ENCODE measurements at regions not wholly inside any gene's neighbourhood (a gene's known extent, or its start where the extent isn't known, plus 50 kb on each side); places are given as distances from the start of the nearest gene placed in this dataset.

DNA sequence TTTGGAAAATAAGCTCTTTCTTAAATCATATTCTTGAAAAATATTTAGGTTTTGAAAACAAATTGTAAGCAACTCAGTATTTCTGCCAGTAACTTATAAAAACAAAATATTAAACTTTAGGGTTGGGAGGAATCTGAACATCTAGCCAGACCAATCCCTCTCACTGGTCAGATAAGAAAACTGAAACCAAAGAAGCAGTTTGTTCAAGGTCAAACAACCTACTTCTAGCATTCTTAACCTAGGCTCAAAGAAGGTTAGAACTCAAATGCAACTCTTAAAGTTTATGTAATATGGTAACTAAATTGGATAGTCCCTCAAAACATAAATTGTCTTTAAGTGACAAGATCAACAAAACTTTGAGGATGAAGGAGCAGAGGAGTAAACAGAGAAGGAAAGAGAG, 374.9 kb upstream of the TNC start:
- FAIRE-seq = peak; percentile 79

- FAIRE-seq = no peak
These were observed 376.4 kb upstream of the TNC start for GRCh38 chr9:115494393-115494792.

DNA sequence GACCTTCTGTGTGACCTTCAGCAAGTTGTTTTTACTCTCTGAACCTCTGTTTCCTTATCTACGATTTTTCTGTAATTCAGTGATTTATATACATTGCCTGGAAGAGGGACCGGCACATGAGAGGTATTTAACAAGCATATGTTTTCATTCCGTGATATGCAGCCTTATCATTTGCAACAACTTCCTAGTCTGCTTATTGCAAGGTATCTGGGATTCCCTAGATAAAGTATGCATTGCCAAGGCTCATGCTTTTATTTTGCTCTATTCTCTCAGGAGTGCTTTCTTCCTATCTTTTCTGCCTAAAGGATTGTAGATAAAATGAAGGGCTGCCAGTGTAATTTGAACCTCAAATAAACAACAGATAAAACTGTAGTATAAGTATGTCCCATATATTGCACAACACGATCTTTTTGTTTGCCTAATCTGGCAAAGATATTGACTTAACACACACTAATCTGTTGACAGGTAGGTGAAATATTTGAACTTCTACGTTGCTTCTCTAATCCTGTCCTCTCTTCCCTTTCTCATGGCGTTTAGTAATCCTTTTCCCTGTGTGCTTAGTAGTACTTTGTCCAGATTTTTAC, 377.2 kb upstream of the TNC start:
- no peak for FAIRE-seq

DNA sequence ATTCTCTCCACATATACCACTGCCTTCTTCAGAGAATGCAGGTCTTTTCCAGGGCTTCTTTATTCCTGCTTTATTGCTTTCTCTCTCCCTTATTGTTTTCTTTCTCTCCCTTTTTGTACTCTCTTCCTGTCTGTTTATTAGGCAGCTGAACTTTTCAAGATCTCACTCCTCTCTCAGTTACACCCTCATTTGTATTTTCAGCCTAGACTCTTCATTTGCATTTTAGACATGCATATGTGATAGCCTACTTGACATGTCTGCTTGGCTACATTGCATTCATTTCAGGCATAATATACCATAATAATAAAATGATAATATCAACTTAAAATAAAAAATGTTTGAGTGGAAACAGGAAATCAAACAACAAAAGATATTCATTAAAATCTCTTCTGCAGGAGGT, 377.9 kb upstream of the TNC start:
- FAIRE-seq = no peak

DNA sequence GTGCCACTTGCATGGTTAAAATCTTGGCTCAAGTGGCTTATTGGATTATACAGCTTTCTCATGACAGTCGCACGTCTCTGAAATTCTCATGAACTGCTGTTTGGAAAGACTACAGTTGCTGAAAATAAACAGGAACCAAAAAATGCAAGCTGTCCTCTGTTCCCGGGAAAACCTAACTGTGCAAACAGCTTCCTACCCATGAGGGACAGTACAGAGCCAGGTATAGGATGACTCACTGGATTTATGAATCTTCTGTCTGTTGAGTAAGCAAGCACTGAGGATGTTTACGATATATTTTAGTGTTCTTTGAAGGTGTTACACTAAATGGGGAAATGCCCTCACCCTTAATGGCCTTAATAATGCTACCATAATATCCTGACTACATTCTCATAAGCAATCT, 380.3 kb upstream of the TNC start:
- FAIRE-seq = no peak

GRCh38 chr9:115507148-115507547, 389.2 kb upstream of the TNC start:
- FAIRE-seq = no peak

GRCh38 chr9:115513148-115513547, 395.2 kb upstream of the TNC start:
- no peak for FAIRE-seq

DNA sequence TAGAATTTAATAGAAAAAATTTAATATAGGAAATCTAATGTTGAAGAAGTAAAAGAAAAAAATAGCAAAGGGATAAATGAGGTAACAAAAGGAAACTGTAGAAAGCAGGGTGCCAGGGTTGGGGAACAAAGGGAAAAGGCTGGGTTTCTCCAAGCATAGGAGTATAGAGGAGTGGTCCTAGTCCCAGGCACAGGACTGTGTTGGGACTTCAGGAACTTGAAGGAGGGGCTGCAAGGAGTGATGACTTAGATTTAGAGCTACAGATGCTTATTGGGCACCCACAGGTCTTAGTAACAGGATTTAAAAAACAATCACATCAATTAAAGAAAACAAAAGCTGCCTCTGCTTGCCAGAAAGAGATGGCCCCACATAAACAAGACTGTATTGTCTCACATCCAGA, 396.5 kb upstream of the TNC start:
- FAIRE-seq = no peak

DNA sequence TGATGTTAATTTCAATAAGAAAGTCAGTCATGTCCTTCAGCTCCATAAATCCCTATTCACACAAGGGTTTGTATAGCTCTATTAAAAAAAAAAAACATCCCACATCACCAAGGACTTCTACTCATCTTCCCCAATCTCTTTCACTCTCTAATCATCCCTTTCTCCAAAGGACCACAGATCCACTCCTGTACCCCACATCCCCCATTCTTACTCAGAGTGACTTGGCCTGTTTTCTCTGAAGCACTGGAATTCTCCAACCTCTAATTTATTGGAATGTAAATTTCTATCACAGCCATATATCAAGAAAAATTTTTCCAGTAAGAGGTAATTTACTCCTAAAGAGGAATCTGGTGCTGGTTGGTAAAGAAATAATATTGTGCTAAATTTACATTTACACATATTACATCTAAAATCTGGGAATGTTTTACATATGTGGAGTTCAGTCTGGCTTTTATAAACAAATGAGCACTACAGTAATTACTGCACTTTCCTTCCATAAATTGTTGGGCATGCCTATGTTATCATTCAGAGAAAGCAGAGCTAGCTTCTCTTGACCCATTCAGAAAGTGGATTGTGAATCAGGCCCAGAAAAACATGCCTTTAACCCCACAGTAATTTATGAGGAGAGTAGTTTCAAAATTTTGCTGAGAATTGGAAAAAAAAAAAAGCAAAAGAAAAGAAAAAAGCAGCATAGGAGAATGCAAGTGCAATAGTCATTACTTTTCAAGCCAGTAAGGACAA, 399.5 kb upstream of the TNC start:
- FAIRE-seq = no peak

GRCh38 chr9:115520646-115521045, 402.7 kb upstream of the TNC start:
- FAIRE-seq = no peak

- no peak for FAIRE-seq
These were observed 405.0 kb upstream of the TNC start for GRCh38 chr9:115522912-115523311.

- peak; percentile 91 for FAIRE-seq
These were observed 406.6 kb upstream of the TNC start for GRCh38 chr9:115524453-115525059.

GRCh38 chr9:115525111-115526058, 407.4 kb upstream of the TNC start:
- FAIRE-seq = no peak

DNA sequence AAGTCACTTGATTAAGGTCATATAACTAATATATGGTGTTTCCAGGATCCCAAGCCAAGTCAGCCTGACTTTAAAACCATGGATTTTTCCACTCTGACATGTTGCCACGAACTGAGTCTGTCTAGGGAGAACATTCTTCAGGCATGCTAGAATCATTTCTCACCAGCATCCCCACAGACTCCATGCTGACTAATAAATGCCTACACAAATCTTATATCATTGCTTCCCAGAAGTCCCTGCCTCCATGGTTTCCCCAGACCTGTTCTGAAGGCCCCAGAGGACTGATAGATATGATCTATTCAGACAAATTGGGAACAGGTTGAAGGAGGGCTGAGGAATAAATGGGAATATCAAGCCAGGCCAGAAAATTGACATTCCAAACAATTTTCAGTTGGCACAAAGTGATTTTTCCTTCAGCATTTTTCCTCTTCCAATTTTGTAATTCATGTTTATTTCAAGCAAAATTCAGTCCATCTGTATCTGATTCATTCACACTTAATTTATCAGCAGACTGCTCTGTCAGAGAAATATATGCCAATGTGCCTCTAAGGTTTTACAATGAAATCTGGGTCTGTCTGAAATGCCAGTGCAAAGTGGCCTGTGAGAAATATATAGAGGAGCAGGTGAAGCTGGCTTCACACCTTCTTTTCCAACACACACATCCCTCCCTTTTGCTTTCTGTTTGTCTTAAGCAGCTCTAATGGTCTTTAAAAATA, 413.6 kb upstream of the TNC start:
- FAIRE-seq = no peak

- no peak for FAIRE-seq
These were observed 415.6 kb upstream of the TNC start for GRCh38 chr9:115533511-115533910.

DNA sequence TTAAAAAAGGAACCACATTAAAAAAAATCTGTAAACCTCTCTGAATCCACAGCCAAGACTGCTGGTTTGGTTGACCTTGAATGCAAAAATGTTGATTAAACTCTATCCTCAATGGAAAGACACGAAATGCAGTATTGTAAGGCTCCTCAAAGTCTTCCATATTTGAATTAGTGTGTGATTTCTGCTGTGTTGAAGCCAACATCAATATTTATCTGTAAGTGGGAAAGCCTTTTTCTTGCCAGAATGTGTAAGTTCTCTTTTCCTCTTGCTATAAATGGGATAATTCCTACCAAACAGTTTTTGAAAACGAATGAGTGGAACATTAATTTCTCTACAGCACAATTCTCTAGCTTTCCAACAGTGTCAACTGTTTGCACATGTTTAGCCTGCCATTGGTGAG, 422.1 kb upstream of the TNC start:
- no peak for FAIRE-seq

- no peak for FAIRE-seq
These were observed 425.6 kb upstream of the TNC start for GRCh38 chr9:115543511-115543910.

DNA sequence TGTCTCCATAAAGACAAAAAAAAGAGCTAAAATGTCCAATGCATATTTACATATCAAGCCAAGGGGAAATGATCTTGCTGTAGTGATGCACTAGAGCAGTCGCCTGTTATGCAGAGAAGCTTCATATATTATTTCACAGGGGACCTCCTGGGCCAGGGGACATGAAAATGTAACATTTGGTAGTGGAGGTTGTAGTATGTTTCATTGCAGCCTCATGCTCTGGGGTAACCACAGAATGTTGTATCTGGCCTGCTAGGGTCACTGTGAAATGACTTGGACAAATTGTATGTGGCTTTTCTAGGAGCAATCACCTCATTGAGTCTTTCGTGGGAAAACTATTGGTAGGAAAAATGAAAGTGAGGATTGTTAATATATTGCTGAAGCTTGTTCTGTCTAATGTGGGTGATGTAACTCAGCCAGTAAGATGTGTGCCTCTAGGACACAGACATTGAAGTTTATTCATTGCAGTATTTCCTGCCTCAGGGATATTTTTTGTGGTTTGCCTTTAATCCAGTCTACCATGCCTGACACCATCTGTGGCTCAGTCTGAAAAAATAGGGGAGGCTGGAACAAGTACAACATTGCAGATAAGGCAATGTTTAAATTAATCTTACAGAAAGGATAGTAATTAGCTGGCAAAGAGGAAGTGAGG, 430.8 kb upstream of the TNC start:
- FAIRE-seq = no peak

DNA sequence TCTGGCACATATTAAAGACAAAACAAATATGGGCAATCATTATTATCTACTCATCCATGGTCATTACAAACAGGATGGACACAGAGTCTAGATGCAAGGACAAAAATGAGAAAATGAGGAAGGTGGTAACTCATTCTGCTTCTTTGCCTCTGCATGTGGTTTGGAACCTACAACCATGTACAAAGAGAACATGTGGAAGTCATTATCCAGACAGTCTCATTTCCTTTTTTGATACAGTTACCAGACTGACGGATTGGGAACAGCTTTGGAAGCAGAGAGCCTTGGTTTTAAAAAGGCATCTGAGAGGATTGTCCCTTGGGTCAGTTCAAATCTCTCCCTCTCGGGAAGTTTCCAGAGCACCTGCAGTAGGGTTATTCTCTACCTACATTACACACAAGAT, 433.4 kb upstream of the TNC start:
- no peak for FAIRE-seq

GRCh38 chr9:115553060-115553773, 435.3 kb upstream of the TNC start:
- FAIRE-seq = no peak

GRCh38 chr9:115556432-115556831, 438.5 kb upstream of the TNC start:
- no peak for FAIRE-seq

Data from endometrium (tissue), 2 donors.